Right ventricle myocardium superior (tissue), 1 donor: ENCODE measurements at regions not wholly inside any gene's neighbourhood (a gene's known extent, or its start where the extent isn't known, plus 50 kb on each side); places are given as distances from the start of the nearest gene placed in this dataset.
"Not testable (repeated sequence)": the region's sequence is repeated elsewhere in the genome, so short reads cannot be mapped to it uniquely, and the experiment has no call there.

Experiments
- ATAC-seq: fragments of 200-7000 bp; cut with Tn5 transposase; one replicate; pipeline ENCODE4 v1.9.1; 2020; ENCODE audit warnings: mild to moderate bottlenecking; ENCODE audit not compliant: poor library complexity
- DNase-seq: peaks from one replicate; pipeline ENCODE4 v3.0.0-alpha.2; 2020
- intact Hi-C: fragments of 100-400 bp; cut with DNase I; formaldehyde crosslinking; loops from one replicate; pipeline ENCODE4 v1.11.2; 2022
- donor health status: DM: no; HTN: yes; CAD: no; lungs with severe emphysema.

- ATAC-seq (no peak), DNase-seq (no peak)
- intact Hi-C loops = no loop called here
Measured at GRCh38 chr1:104125970-104126369, 376.3 kb downstream of the AMY1C start.

- DNase-seq = no peak
- no peak for ATAC-seq
- intact Hi-C loops = no loop called here
Measured at GRCh38 chr1:104132382-104132973, 382.8 kb downstream of the AMY1C start.

GRCh38 chr1:104135036-104135435, 385.3 kb downstream of the AMY1C start:
- intact Hi-C loops, ATAC-seq, DNase-seq: not testable (repeated sequence)

- intact Hi-C loops = no loop called here
- no peak for ATAC-seq
- no peak for DNase-seq
Measured at GRCh38 chr1:104136621-104137020, 386.9 kb downstream of the AMY1C start.

GRCh38 chr1:104156738-104157137, 407.0 kb downstream of the AMY1C start:
- no peak for DNase-seq
- ATAC-seq = no peak
- intact Hi-C loops = no loop called here

- DNase-seq = no peak
- ATAC-seq = no peak
- intact Hi-C loops = no loop called here
Measured at GRCh38 chr1:104163912-104164476, 414.3 kb downstream of the AMY1C start.

GRCh38 chr1:104172243-104172681, 422.6 kb downstream of the AMY1C start:
- ATAC-seq (no peak), DNase-seq (peak; percentile 28)
- intact Hi-C loops = no loop called here

- ATAC-seq = no peak
- intact Hi-C loops = no loop called here
- DNase-seq = no peak
Measured at GRCh38 chr1:104182251-104182650, 432.6 kb downstream of the AMY1C start.

GRCh38 chr1:104189207-104189606, 439.5 kb downstream of the AMY1C start:
- ATAC-seq = no peak
- intact Hi-C loops = no loop called here
- no peak for DNase-seq

GRCh38 chr1:104190821-104191220, 441.1 kb downstream of the AMY1C start:
- no peak for DNase-seq
- no peak for ATAC-seq
- intact Hi-C loops = no loop called here

- no peak for ATAC-seq
- intact Hi-C loops = no loop called here
- no peak for DNase-seq
Measured at GRCh38 chr1:104195395-104195794, 445.7 kb downstream of the AMY1C start.

GRCh38 chr1:104196136-104196535, 446.4 kb downstream of the AMY1C start:
- DNase-seq (no peak), ATAC-seq (no peak)
- intact Hi-C loops = no loop called here

- ATAC-seq (no peak), DNase-seq (no peak)
- intact Hi-C loops = no loop called here
Measured at GRCh38 chr1:104197516-104197915, 447.8 kb downstream of the AMY1C start.

- DNase-seq (no peak), ATAC-seq (no peak)
- intact Hi-C loops = no loop called here
Measured at GRCh38 chr1:104212239-104212638, 462.5 kb downstream of the AMY1C start.

- DNase-seq, intact Hi-C loops, ATAC-seq: not testable (repeated sequence)
Measured at GRCh38 chr1:104217395-104217986, 467.8 kb downstream of the AMY1C start.

GRCh38 chr1:104229860-104230259, 480.2 kb downstream of the AMY1C start:
- DNase-seq (no peak), ATAC-seq (no peak)
- intact Hi-C loops = no loop called here

- intact Hi-C loops = no loop called here
- no peak for ATAC-seq
- DNase-seq = no peak
Measured at GRCh38 chr1:104231676-104232075, 482.0 kb downstream of the AMY1C start.

GRCh38 chr1:104235141-104235540, 485.4 kb downstream of the AMY1C start:
- no peak for ATAC-seq
- intact Hi-C loops = no loop called here

GRCh38 chr1:104238991-104239390, 489.3 kb downstream of the AMY1C start:
- no peak for DNase-seq
- intact Hi-C loops = no loop called here
- no peak for ATAC-seq

More at GRCh38 chr1:104235141-104235540, 485.4 kb downstream of the AMY1C start:
- DNase-seq = no peak

GRCh38 chr1:104248385-104248784, 498.7 kb downstream of the AMY1C start:
- no peak for DNase-seq
- ATAC-seq = no peak
- intact Hi-C loops = no loop called here
